ENCODE measurements at regions not wholly inside any gene's neighbourhood (a gene's known extent, or its start where the extent isn't known, plus 50 kb on each side); places are given as distances from the start of the nearest gene placed in this dataset.

- no peak overlapping the region for H3K4me3 Mint-ChIP-seq
These were observed 145.3 kb upstream of the ZNF462 start for GRCh38 chr9:106717686-106718085.

GRCh38 chr9:106718936-106719335 is 144.0 kb upstream of the ZNF462 start:
- DNase-seq: no peak
- Histone ChIP-seq H3K9me3 (ENCODE audit: control insufficient read depth in 2 of 3, low read length in 3 of 3) (no peaks in the 10 kb centered on the region), H3K27me3 (ENCODE audit: control insufficient read depth in 2 of 2, insufficient read depth in 2 of 2, low read length in 2 of 2) (no peaks in the 10 kb centered on the region), H3K27ac (ENCODE audit: low read depth, low read length) (no peak overlapping the region), H3K36me3 (ENCODE audit: control insufficient read depth in 2 of 3, insufficient read depth in 3 of 3, low read length in 3 of 3) (no peaks in the 10 kb centered on the region), H3K4me1 (ENCODE audit: control insufficient read depth in 2 of 2, insufficient read depth in 2 of 2, low read length in 2 of 2) (no peaks in the 10 kb centered on the region), H3K4me3 (ENCODE audit: low read length) (no peak overlapping the region)
- Mint-ChIP-seq H3K27me3 (peaks cover 0 to 13% (median 0%) of the 10 kb centered on the region in 5 donors), H3K9me3 (peaks cover 0 to 22% (median 2%) of the 10 kb centered on the region in 11 donors), H3K27ac (no peak overlapping the region), H3K4me3 (no peak overlapping the region), H3K4me1 (no peaks in the 10 kb centered on the region), H3K36me3 (no peaks in the 10 kb centered on the region)
- POLR2A ChIA-PET: no interaction called here
- ATAC-seq: no peak
- CTCF ChIA-PET: no interaction called here
- intact Hi-C loops (cut with micrococcal nuclease): no loop called here

More at GRCh38 chr9:106717686-106718085, 145.3 kb upstream of the ZNF462 start:
- Mint-ChIP-seq H3K9me3 (peaks cover 0 to 28% (median 2%) of the 10 kb centered on the region in 11 donors), H3K27me3 (peaks cover 0 to 13% (median 0%) of the 10 kb centered on the region in 5 donors), H3K27ac (no peak overlapping the region), H3K36me3 (no peaks in the 10 kb centered on the region), H3K4me1 (no peaks in the 10 kb centered on the region)
- Histone ChIP-seq H3K4me3 (ENCODE audit: low read length) (no peak overlapping the region), H3K36me3 (ENCODE audit: control insufficient read depth in 2 of 3, insufficient read depth in 3 of 3, low read length in 3 of 3) (no peaks in the 10 kb centered on the region), H3K27ac (ENCODE audit: low read depth, low read length) (no peak overlapping the region), H3K27me3 (ENCODE audit: control insufficient read depth in 2 of 2, insufficient read depth in 2 of 2, low read length in 2 of 2) (no peaks in the 10 kb centered on the region), H3K4me1 (ENCODE audit: control insufficient read depth in 2 of 2, insufficient read depth in 2 of 2, low read length in 2 of 2) (no peaks in the 10 kb centered on the region), H3K9me3 (ENCODE audit: control insufficient read depth in 2 of 3, low read length in 3 of 3) (no peaks in the 10 kb centered on the region)
- ChIA-PET POLR2A (no interaction called here), CTCF (no interaction called here)
- DNase-seq (no peak), ATAC-seq (no peak)
- intact Hi-C loops (cut with micrococcal nuclease): no loop called here

- H3K27me3 Mint-ChIP-seq: peaks cover 0 to 19% (median 0%) of the 10 kb centered on the region in 5 donors
These were observed 140.8 kb upstream of the ZNF462 start for GRCh38 chr9:106722051-106722753.

GRCh38 chr9:106723926-106724325 is 139.0 kb upstream of the ZNF462 start:
- POLR2A ChIA-PET: no interaction called here
- H3K4me3 ChIP-seq (ENCODE audit: low read length): no peak overlapping the region
- DNase-seq (no peak), ATAC-seq (no peak)
- intact Hi-C loops (cut with micrococcal nuclease): no loop called here
- Mint-ChIP-seq H3K4me3 (no peak overlapping the region), H3K36me3 (no peaks in the 10 kb centered on the region), H3K4me1 (no peaks in the 10 kb centered on the region), H3K27ac (no peak overlapping the region), H3K27me3 (peaks cover 0 to 19% (median 0%) of the 10 kb centered on the region in 5 donors), H3K9me3 (peaks cover 0 to 21% (median 3%) of the 10 kb centered on the region in 11 donors)
- no peaks in the 10 kb centered on the region for H3K9me3 ChIP-seq (ENCODE audit: control insufficient read depth in 2 of 3, low read length in 3 of 3)
- CTCF ChIA-PET: no interaction called here
- no peaks in the 10 kb centered on the region for H3K27me3 ChIP-seq (ENCODE audit: control insufficient read depth in 2 of 2, insufficient read depth in 2 of 2, low read length in 2 of 2)
- H3K4me1 ChIP-seq (ENCODE audit: control insufficient read depth in 2 of 2, insufficient read depth in 2 of 2, low read length in 2 of 2): no peaks in the 10 kb centered on the region
- no peak overlapping the region for H3K27ac ChIP-seq (ENCODE audit: low read depth, low read length)
- H3K36me3 ChIP-seq (ENCODE audit: control insufficient read depth in 2 of 3, insufficient read depth in 3 of 3, low read length in 3 of 3): no peaks in the 10 kb centered on the region

More at GRCh38 chr9:106722051-106722753, 140.8 kb upstream of the ZNF462 start:
- no peak overlapping the region for H3K27ac ChIP-seq (ENCODE audit: low read depth, low read length)
- no peak overlapping the region for H3K4me3 Mint-ChIP-seq
- no peaks in the 10 kb centered on the region for H3K4me1 Mint-ChIP-seq
- no peaks in the 10 kb centered on the region for H3K4me1 ChIP-seq (ENCODE audit: control insufficient read depth in 2 of 2, insufficient read depth in 2 of 2, low read length in 2 of 2)
- H3K27ac Mint-ChIP-seq: no peak overlapping the region
- no peaks in the 10 kb centered on the region for H3K36me3 ChIP-seq (ENCODE audit: control insufficient read depth in 2 of 3, insufficient read depth in 3 of 3, low read length in 3 of 3)
- ChIA-PET CTCF (no interaction called here), POLR2A (no interaction called here)
- H3K36me3 Mint-ChIP-seq: no peaks in the 10 kb centered on the region
- H3K27me3 ChIP-seq (ENCODE audit: control insufficient read depth in 2 of 2, insufficient read depth in 2 of 2, low read length in 2 of 2): no peaks in the 10 kb centered on the region
- intact Hi-C loops (cut with micrococcal nuclease): no loop called here
- H3K4me3 ChIP-seq (ENCODE audit: low read length): no peak overlapping the region
- ATAC-seq: no peak
- H3K9me3 ChIP-seq (ENCODE audit: control insufficient read depth in 2 of 3, low read length in 3 of 3): no peaks in the 10 kb centered on the region
- no peak for DNase-seq
- peaks cover 0 to 21% (median 2%) of the 10 kb centered on the region in 11 donors for H3K9me3 Mint-ChIP-seq

- intact Hi-C loops (cut with micrococcal nuclease): no loop called here
- H3K4me1 Mint-ChIP-seq: no peaks in the 10 kb centered on the region
- H3K27me3 ChIP-seq (ENCODE audit: control insufficient read depth in 2 of 2, insufficient read depth in 2 of 2, low read length in 2 of 2): no peaks in the 10 kb centered on the region
- peaks cover 0 to 19% (median 0%) of the 10 kb centered on the region in 5 donors for H3K27me3 Mint-ChIP-seq
- no peak overlapping the region for H3K4me3 ChIP-seq (ENCODE audit: low read length)
- no peaks in the 10 kb centered on the region for H3K4me1 ChIP-seq (ENCODE audit: control insufficient read depth in 2 of 2, insufficient read depth in 2 of 2, low read length in 2 of 2)
- POLR2A ChIA-PET: no interaction called here
- H3K4me3 Mint-ChIP-seq: no peak overlapping the region
- H3K9me3 Mint-ChIP-seq: peaks cover 0 to 17% (median 2%) of the 10 kb centered on the region in 11 donors
- no peak overlapping the region for H3K27ac Mint-ChIP-seq
- no peak for ATAC-seq
- H3K36me3 Mint-ChIP-seq: no peaks in the 10 kb centered on the region
- DNase-seq: no peak
- H3K9me3 ChIP-seq (ENCODE audit: control insufficient read depth in 2 of 3, low read length in 3 of 3): no peaks in the 10 kb centered on the region
- no peak overlapping the region for H3K27ac ChIP-seq (ENCODE audit: low read depth, low read length)
- CTCF ChIA-PET: no interaction called here
- H3K36me3 ChIP-seq (ENCODE audit: control insufficient read depth in 2 of 3, insufficient read depth in 3 of 3, low read length in 3 of 3): no peaks in the 10 kb centered on the region
These were observed 138.4 kb upstream of the ZNF462 start for GRCh38 chr9:106724566-106724965.

GRCh38 chr9:106726070-106726815 is 136.7 kb upstream of the ZNF462 start:
- H3K27me3 Mint-ChIP-seq: peaks cover 0 to 16% (median 0%) of the 10 kb centered on the region in 5 donors
- no peaks in the 10 kb centered on the region for H3K36me3 ChIP-seq (ENCODE audit: control insufficient read depth in 2 of 3, insufficient read depth in 3 of 3, low read length in 3 of 3)
- H3K4me1 ChIP-seq (ENCODE audit: control insufficient read depth in 2 of 2, insufficient read depth in 2 of 2, low read length in 2 of 2): no peaks in the 10 kb centered on the region
- no peaks in the 10 kb centered on the region for H3K36me3 Mint-ChIP-seq
- ATAC-seq (no peak), DNase-seq (no peak)
- no peaks in the 10 kb centered on the region for H3K27me3 ChIP-seq (ENCODE audit: control insufficient read depth in 2 of 2, insufficient read depth in 2 of 2, low read length in 2 of 2)
- H3K9me3 Mint-ChIP-seq: peaks cover 0 to 14% (median 0%) of the 10 kb centered on the region in 11 donors
- intact Hi-C loops (cut with micrococcal nuclease): no loop called here
- H3K9me3 ChIP-seq (ENCODE audit: control insufficient read depth in 2 of 3, low read length in 3 of 3): no peaks in the 10 kb centered on the region
- H3K27ac Mint-ChIP-seq: no peak overlapping the region
- no peak overlapping the region for H3K4me3 ChIP-seq (ENCODE audit: low read length)
- H3K4me1 Mint-ChIP-seq: no peaks in the 10 kb centered on the region
- no peak overlapping the region for H3K27ac ChIP-seq (ENCODE audit: low read depth, low read length)
- ChIA-PET CTCF (no interaction called here), POLR2A (no interaction called here)
- no peak overlapping the region for H3K4me3 Mint-ChIP-seq

- POLR2A ChIA-PET: no interaction called here
- CTCF ChIA-PET: no interaction called here
- H3K27me3 Mint-ChIP-seq: peaks cover 0 to 10% (median 0%) of the 10 kb centered on the region in 5 donors
- H3K27ac ChIP-seq (ENCODE audit: low read depth, low read length): no peak overlapping the region
- H3K36me3 Mint-ChIP-seq: no peaks in the 10 kb centered on the region
- intact Hi-C loops (cut with micrococcal nuclease): no loop called here
- no peak overlapping the region for H3K4me3 Mint-ChIP-seq
- H3K27me3 ChIP-seq (ENCODE audit: control insufficient read depth in 2 of 2, insufficient read depth in 2 of 2, low read length in 2 of 2): no peaks in the 10 kb centered on the region
- no peaks in the 10 kb centered on the region for H3K4me1 Mint-ChIP-seq
- H3K9me3 Mint-ChIP-seq: peaks cover 0 to 13% (median 3%) of the 10 kb centered on the region in 11 donors
- H3K27ac Mint-ChIP-seq: no peak overlapping the region
- DNase-seq (no peak), ATAC-seq (no peak)
- H3K9me3 ChIP-seq (ENCODE audit: control insufficient read depth in 2 of 3, low read length in 3 of 3): no peaks in the 10 kb centered on the region
- H3K4me3 ChIP-seq (ENCODE audit: low read length): no peak overlapping the region
- H3K36me3 ChIP-seq (ENCODE audit: control insufficient read depth in 2 of 3, insufficient read depth in 3 of 3, low read length in 3 of 3): no peaks in the 10 kb centered on the region
- H3K4me1 ChIP-seq (ENCODE audit: control insufficient read depth in 2 of 2, insufficient read depth in 2 of 2, low read length in 2 of 2): no peaks in the 10 kb centered on the region
These were observed 135.0 kb upstream of the ZNF462 start for GRCh38 chr9:106727969-106728368.

All from naive thymus-derived CD4-positive, alpha-beta T cell (primary cell).